ENCODE measurements at regions not wholly inside any gene's neighbourhood (a gene's known extent, or its start where the extent isn't known, plus 50 kb on each side); places are given as distances from the start of the nearest gene placed in this dataset.

DNA sequence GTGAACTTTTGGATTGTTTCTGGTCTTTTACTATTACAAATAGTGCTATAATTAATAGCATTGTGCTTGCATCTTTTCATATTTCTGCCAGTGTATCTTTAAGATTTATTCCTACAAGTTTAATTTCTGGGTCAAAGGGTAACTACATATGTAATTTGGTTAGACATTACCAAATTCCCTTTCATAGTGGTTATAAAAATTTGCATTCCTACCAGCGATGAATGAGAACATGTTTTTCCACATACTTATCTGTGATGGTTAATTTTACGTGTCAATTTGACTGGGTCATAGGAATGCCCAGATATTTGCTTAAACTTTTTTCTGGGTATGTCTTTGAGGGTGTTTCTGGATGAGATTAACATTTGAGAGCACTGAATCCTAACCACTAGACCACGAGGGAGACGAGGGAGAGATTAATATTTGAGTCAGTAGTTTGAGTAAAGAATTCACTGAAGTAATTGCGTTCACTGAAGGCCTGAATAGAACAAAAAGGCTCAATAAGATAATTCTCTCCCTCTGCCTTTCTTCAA lies 132.3 kb upstream of the NEO1 start:
- H3K4me1 ChIP-seq, result no peaks in the 10 kb centered on the region
- intact Hi-C loops (cut with DNase I), result no loop called here
- no peak overlapping the region for H3K4me3 ChIP-seq
- H3K27ac ChIP-seq, result no peak overlapping the region
- no peaks in the 10 kb centered on the region for H3K27me3 ChIP-seq
- no peaks in the 10 kb centered on the region for H3K9me3 ChIP-seq
- no peak for DNase-seq (ENCODE audit: extremely low spot score in 2 of 2)
- TF ChIP-seq POLR2AphosphoS5 (IDR thresholded peaks at IDR 0.05; ENCODE audit: insufficient read depth in 1 of 2, low read depth in 1 of 2) (no peak), POLR2A (IDR thresholded peaks at IDR 0.05) (no peak)
- TF ChIP-seq, protein P1, sequence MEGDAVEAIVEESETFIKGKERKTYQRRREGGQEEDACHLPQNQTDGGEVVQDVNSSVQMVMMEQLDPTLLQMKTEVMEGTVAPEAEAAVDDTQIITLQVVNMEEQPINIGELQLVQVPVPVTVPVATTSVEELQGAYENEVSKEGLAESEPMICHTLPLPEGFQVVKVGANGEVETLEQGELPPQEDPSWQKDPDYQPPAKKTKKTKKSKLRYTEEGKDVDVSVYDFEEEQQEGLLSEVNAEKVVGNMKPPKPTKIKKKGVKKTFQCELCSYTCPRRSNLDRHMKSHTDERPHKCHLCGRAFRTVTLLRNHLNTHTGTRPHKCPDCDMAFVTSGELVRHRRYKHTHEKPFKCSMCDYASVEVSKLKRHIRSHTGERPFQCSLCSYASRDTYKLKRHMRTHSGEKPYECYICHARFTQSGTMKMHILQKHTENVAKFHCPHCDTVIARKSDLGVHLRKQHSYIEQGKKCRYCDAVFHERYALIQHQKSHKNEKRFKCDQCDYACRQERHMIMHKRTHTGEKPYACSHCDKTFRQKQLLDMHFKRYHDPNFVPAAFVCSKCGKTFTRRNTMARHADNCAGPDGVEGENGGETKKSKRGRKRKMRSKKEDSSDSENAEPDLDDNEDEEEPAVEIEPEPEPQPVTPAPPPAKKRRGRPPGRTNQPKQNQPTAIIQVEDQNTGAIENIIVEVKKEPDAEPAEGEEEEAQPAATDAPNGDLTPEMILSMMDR (IDR thresholded peaks at IDR 0.05), result no peak
- no peaks in the 10 kb centered on the region for H3K36me3 ChIP-seq

DNA sequence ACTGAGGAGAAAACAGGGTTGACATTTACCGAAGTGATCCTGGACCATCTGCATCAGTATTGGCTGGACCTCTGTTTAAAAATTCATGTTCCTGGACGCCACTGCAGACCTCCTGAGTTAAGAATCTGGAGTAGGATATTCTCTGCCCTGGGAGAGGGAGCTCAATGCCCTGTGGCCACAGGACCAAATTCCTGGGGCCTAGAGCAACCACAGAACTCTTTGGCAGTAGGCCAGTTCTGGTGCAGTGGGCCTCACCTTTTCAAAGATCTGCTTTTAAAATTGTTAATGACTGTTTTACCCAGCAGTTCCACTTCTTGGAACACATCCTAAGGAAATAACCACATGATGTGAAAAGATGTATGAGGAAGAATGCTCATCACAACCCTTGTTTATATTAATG lies 133.3 kb upstream of the ADPGK start:
- no peak overlapping the region for H3K27ac ChIP-seq
- H3K4me3 ChIP-seq, result no peak overlapping the region
- intact Hi-C loops (cut with DNase I), result no loop called here
- H3K27me3 ChIP-seq, result no peaks in the 10 kb centered on the region
- no peaks in the 10 kb centered on the region for H3K4me1 ChIP-seq
- TF ChIP-seq POLR2A (IDR thresholded peaks at IDR 0.05) (no peak), POLR2AphosphoS5 (IDR thresholded peaks at IDR 0.05; ENCODE audit: insufficient read depth in 1 of 2, low read depth in 1 of 2) (no peak)
- TF ChIP-seq, protein P1 (IDR thresholded peaks at IDR 0.05), result no peak
- no peak for DNase-seq (ENCODE audit: extremely low spot score in 2 of 2)
- H3K36me3 ChIP-seq, result no peaks in the 10 kb centered on the region
- H3K9me3 ChIP-seq, result no peaks in the 10 kb centered on the region

DNA sequence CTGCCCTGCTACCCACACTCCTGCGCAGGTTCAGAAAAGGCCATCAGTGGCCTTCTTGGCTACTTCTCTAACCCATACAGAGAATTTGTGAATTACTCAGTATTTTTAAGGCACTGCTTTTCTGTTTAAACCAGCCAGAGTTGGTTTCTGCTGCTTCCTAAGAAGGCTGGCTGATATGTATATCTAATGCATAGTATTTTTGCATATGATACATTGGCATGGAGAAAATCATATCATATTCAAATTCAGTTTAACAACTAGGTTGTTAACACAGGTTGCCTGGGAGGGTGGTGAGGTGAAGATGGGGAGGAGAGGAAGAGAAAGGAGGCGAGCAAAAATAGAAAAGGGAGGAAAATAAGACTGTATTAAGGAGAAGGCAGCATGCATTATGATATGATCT lies 132.8 kb upstream of the ADPGK start:
- TF ChIP-seq, protein P1 (IDR thresholded peaks at IDR 0.05), result no peak
- TF ChIP-seq POLR2AphosphoS5 (IDR thresholded peaks at IDR 0.05; ENCODE audit: insufficient read depth in 1 of 2, low read depth in 1 of 2) (no peak), POLR2A (IDR thresholded peaks at IDR 0.05) (no peak)
- intact Hi-C loops (cut with DNase I), result no loop called here
- Histone ChIP-seq H3K27ac (no peak overlapping the region), H3K4me3 (no peak overlapping the region), H3K36me3 (no peaks in the 10 kb centered on the region), H3K9me3 (no peaks in the 10 kb centered on the region), H3K4me1 (no peaks in the 10 kb centered on the region), H3K27me3 (no peaks in the 10 kb centered on the region)
- no peak for DNase-seq (ENCODE audit: extremely low spot score in 2 of 2)

DNA sequence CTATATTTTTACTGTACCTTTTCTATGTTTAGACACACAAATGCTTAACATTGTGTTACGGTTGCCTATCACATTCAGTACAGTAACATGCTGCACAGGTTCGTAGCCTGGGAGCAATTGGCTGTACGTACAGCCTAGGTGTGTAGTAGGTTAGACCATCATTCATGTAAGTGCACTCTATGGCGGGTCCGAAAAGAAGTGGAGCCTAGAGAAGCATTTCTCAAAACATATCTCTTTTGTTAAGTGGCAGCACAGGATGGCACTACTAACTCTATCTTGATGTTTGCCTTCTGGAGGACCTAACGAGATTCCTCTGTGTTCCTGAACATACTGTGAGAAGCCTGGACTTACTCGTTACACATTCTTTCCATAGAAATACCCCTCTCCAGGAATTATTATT lies 132.3 kb upstream of the ADPGK start:
- intact Hi-C loops (cut with DNase I), result no loop called here
- TF ChIP-seq, protein P1 (IDR thresholded peaks at IDR 0.05), result no peak
- TF ChIP-seq POLR2A (IDR thresholded peaks at IDR 0.05) (no peak), POLR2AphosphoS5 (IDR thresholded peaks at IDR 0.05; ENCODE audit: insufficient read depth in 1 of 2, low read depth in 1 of 2) (no peak)
- DNase-seq (ENCODE audit: extremely low spot score in 2 of 2), result no peak
- Histone ChIP-seq H3K27me3 (no peaks in the 10 kb centered on the region), H3K9me3 (no peaks in the 10 kb centered on the region), H3K4me3 (no peak overlapping the region), H3K36me3 (no peaks in the 10 kb centered on the region), H3K27ac (no peak overlapping the region), H3K4me1 (no peaks in the 10 kb centered on the region)

DNA sequence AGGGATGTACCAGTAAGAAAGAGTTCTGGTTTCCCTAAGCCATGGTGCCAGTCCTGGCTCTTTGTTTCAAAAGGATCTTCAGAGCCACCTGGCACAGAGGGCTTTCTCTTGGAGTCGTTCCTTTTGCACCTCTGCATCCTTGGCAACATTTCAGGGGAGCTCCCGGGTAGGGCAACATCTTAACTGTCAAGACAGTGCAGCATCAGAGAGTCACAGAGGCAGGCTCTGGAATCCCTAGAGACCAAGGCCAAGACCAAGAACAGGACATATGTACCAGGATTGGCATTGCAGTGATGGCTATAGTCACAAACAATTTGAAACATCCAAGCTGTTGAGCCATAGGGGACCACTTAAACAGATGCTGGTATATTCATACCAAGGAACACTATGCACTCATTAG lies 129.4 kb upstream of the ADPGK start:
- H3K27me3 ChIP-seq, result no peaks in the 10 kb centered on the region
- H3K36me3 ChIP-seq, result no peaks in the 10 kb centered on the region
- DNase-seq (ENCODE audit: extremely low spot score in 2 of 2), result no peak
- intact Hi-C loops (cut with DNase I), result no loop called here
- no peaks in the 10 kb centered on the region for H3K4me1 ChIP-seq
- no peak overlapping the region for H3K4me3 ChIP-seq
- no peak overlapping the region for H3K27ac ChIP-seq
- no peaks in the 10 kb centered on the region for H3K9me3 ChIP-seq
- TF ChIP-seq POLR2A (IDR thresholded peaks at IDR 0.05) (no peak), POLR2AphosphoS5 (IDR thresholded peaks at IDR 0.05; ENCODE audit: insufficient read depth in 1 of 2, low read depth in 1 of 2) (no peak)
- TF ChIP-seq, protein P1 (IDR thresholded peaks at IDR 0.05), result no peak
